ENCODE measurements at regions not wholly inside any gene's neighbourhood (a gene's known extent, or its start where the extent isn't known, plus 50 kb on each side); places are given as distances from the start of the nearest gene placed in this dataset.

DNA sequence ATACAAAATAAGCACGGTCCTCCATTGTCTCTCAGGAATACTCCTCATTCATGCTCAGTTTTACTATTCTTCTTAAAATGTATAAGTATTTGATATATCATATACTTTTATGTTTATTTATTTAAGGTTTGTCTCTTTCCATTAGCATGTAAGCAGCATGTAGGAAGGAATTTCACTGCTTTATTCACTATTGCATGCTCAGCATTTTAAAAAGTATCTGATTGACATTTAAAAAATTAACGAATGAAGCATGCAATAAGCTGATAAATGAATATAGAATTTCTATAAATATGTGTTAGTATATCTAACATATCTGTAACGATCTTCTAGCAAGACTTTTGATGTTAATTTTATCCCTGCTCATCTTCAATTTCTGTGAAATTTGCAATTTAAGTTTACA, 402.7 kb upstream of the BRINP3 start:
- TF ChIP-seq, protein P1, sequence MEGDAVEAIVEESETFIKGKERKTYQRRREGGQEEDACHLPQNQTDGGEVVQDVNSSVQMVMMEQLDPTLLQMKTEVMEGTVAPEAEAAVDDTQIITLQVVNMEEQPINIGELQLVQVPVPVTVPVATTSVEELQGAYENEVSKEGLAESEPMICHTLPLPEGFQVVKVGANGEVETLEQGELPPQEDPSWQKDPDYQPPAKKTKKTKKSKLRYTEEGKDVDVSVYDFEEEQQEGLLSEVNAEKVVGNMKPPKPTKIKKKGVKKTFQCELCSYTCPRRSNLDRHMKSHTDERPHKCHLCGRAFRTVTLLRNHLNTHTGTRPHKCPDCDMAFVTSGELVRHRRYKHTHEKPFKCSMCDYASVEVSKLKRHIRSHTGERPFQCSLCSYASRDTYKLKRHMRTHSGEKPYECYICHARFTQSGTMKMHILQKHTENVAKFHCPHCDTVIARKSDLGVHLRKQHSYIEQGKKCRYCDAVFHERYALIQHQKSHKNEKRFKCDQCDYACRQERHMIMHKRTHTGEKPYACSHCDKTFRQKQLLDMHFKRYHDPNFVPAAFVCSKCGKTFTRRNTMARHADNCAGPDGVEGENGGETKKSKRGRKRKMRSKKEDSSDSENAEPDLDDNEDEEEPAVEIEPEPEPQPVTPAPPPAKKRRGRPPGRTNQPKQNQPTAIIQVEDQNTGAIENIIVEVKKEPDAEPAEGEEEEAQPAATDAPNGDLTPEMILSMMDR (IDR thresholded peaks at IDR 0.05) = no peak
- TF ChIP-seq POLR2AphosphoS5 (IDR thresholded peaks at IDR 0.05) (no peak), POLR2A (IDR thresholded peaks at IDR 0.05) (no peak)

All from suprapubic skin (tissue), 4 donors.